ENCODE measurements at regions not wholly inside any gene's neighbourhood (a gene's known extent, or its start where the extent isn't known, plus 50 kb on each side); places are given as distances from the start of the nearest gene placed in this dataset.

- TF ChIP-seq HOXA7 (CRISPR knock-in tag; IDR thresholded peaks at IDR 0.05) (no peak), MAFF (IDR thresholded peaks at IDR 0.05; ENCODE audit: low read depth, low read length) (no peak), ZNF501 (CRISPR knock-in tag; IDR thresholded peaks at IDR 0.05) (no peak), POLR2A (IDR thresholded peaks at IDR 0.05; ENCODE audit: insufficient read depth in 1 of 2, low read depth in 2 of 2, low read length in 2 of 2) (no peak), ZNF510 (CRISPR knock-in tag; IDR thresholded peaks at IDR 0.05; ENCODE audit: low read depth) (no peak), USF2 (IDR thresholded peaks at IDR 0.05; ENCODE audit: low read depth, low read length) (no peak), USF2 (CRISPR knock-in tag; IDR thresholded peaks at IDR 0.05; ENCODE audit: borderline replicate concordance) (no peak), SMARCC2 (IDR thresholded peaks at IDR 0.05) (no peak), PITX1 (CRISPR knock-in tag; IDR thresholded peaks at IDR 0.05) (no peak)
- TF ChIP-seq, protein P1, sequence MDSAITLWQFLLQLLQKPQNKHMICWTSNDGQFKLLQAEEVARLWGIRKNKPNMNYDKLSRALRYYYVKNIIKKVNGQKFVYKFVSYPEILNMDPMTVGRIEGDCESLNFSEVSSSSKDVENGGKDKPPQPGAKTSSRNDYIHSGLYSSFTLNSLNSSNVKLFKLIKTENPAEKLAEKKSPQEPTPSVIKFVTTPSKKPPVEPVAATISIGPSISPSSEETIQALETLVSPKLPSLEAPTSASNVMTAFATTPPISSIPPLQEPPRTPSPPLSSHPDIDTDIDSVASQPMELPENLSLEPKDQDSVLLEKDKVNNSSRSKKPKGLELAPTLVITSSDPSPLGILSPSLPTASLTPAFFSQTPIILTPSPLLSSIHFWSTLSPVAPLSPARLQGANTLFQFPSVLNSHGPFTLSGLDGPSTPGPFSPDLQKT (CRISPR knock-in tag; IDR thresholded peaks at IDR 0.05; ENCODE audit: borderline replicate concordance), result no peak
- TF ChIP-seq, protein P2, sequence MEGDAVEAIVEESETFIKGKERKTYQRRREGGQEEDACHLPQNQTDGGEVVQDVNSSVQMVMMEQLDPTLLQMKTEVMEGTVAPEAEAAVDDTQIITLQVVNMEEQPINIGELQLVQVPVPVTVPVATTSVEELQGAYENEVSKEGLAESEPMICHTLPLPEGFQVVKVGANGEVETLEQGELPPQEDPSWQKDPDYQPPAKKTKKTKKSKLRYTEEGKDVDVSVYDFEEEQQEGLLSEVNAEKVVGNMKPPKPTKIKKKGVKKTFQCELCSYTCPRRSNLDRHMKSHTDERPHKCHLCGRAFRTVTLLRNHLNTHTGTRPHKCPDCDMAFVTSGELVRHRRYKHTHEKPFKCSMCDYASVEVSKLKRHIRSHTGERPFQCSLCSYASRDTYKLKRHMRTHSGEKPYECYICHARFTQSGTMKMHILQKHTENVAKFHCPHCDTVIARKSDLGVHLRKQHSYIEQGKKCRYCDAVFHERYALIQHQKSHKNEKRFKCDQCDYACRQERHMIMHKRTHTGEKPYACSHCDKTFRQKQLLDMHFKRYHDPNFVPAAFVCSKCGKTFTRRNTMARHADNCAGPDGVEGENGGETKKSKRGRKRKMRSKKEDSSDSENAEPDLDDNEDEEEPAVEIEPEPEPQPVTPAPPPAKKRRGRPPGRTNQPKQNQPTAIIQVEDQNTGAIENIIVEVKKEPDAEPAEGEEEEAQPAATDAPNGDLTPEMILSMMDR (CRISPR knock-in tag; IDR thresholded peaks at IDR 0.05), result no peak
- TF ChIP-seq, protein P3, sequence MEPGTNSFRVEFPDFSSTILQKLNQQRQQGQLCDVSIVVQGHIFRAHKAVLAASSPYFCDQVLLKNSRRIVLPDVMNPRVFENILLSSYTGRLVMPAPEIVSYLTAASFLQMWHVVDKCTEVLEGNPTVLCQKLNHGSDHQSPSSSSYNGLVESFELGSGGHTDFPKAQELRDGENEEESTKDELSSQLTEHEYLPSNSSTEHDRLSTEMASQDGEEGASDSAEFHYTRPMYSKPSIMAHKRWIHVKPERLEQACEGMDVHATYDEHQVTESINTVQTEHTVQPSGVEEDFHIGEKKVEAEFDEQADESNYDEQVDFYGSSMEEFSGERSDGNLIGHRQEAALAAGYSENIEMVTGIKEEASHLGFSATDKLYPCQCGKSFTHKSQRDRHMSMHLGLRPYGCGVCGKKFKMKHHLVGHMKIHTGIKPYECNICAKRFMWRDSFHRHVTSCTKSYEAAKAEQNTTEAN (CRISPR knock-in tag; conservative IDR thresholded peaks at IDR 0.05), result no peak
These were observed 98.2 kb upstream of the NR2F2 start for GRCh38 chr15:96232335-96232734.
